ENCODE measurements at regions not wholly inside any gene's neighbourhood (a gene's known extent, or its start where the extent isn't known, plus 50 kb on each side); places are given as distances from the start of the nearest gene placed in this dataset.

DNA sequence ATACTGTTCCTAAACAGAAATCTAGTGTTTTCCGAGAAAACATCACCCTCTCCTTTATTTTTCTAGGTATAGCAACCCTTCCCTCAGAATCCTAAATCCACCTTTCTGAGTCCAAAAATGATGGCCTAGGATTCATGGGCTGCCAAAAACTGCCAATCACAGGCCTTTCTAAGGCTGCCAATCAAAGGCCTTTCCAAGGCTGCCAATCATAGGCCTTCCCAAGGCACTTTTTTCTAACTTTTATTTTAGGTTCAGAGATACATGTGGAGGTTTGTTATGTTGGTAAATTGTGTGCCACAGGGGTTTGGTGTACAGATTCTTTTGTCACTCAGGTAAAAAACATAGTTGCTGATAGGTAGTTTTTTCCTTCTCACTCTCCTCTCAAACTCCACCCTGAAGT lies 673.7 kb downstream of the FAT4 start:
- TF ChIP-seq POLR2A (IDR thresholded peaks at IDR 0.05) (no peak), CTCF (IDR thresholded peaks at IDR 0.05) (no peak), EP300 (IDR thresholded peaks at IDR 0.05) (no peak), POLR2AphosphoS5 (IDR thresholded peaks at IDR 0.05) (no peak)
